Right lobe of liver (tissue), 6 donors: ENCODE measurements at regions not wholly inside any gene's neighbourhood (a gene's known extent, or its start where the extent isn't known, plus 50 kb on each side); places are given as distances from the start of the nearest gene placed in this dataset.
"Not testable (repeated sequence)": the region's sequence is repeated elsewhere in the genome, so short reads cannot be mapped to it uniquely, and the experiment has no call there.

Experiments
- ATAC-seq, 4 donors: fragments of 200-7000 bp; cut with Tn5 transposase; one replicate each; pipeline ENCODE4 v1.9.1; 2020; ENCODE audit warnings: mild to moderate bottlenecking in 4 of 4, moderate library complexity in 4 of 4
- DNase-seq, 3 donors: peaks; one replicate each; pipeline ENCODE4 v3.0.0-alpha.2; 2020
- H3K27ac ChIP-seq, 3 donors: fragments of 200-600 bp; one replicate each; pipeline ENCODE4 v1.8.0; 2022
- H3K27me3 ChIP-seq, 2 donors: fragments of 200-600 bp; one replicate each; pipeline ENCODE4 v1.8.0; 2022
- H3K36me3 ChIP-seq, 4 donors: fragments of 200-600 bp; sonication (generic) in 1 of 4; one replicate each; pipeline versions ENCODE4 v1.5.1 to v1.8.0; 2017 to 2022; ENCODE audit warnings: control low read depth in 1 of 4
- H3K4me1 ChIP-seq, 4 donors: fragments of 200-600 bp; sonication (generic) in 1 of 4; one replicate each; pipeline versions ENCODE4 v1.5.1 to v1.8.0; 2017 to 2022; ENCODE audit warnings: control low read depth in 1 of 4
- H3K4me3 ChIP-seq, 3 donors: fragments of 200-600 bp; one replicate each; pipeline ENCODE4 v1.8.0; 2022
- H3K9me3 ChIP-seq, 4 donors: fragments of 200-600 bp; sonication (generic) in 1 of 4; one replicate each; pipeline versions ENCODE4 v1.5.1 to v1.8.0; 2017 to 2022; ENCODE audit warnings: control low read depth in 1 of 4
- CTCF ChIP-seq, 4 donors: fragments of 200-600 bp in 3 of 4; fragments of 450-650 bp in 1 of 4; IDR thresholded peaks; one replicate each; pipeline versions ENCODE4 v1.5.1 to v1.8.0; 2016 to 2022; ENCODE audit warnings: antibody characterized with exemption in 4 of 4, mild to moderate bottlenecking in 2 of 4
- POLR2A ChIP-seq: fragments of 450-650 bp; IDR thresholded peaks from one replicate; pipeline ENCODE4 v1.6.1; 2017; ENCODE audit warnings: antibody characterized with exemption, mild to moderate bottlenecking
- WGBS: methylation state at CpG from one replicate; pipeline ENCODE4 v1.1.6; 2018; ENCODE audit warnings: low coverage, low lambda C conversion rate; ENCODE audit not compliant: insufficient coverage; ENCODE audit errors: missing lambda C conversion rate; 5-methylcytosine and 5-hydroxymethylcytosine counted together
- intact Hi-C, 2 donors: fragments of 100-400 bp; cut with DNase I; formaldehyde crosslinking; loops; one replicate each; pipeline versions ENCODE4 v1.11.2 to v1.14.1; 2022
- donor health status: DM: no; HTN: yes; CAD: no.
- donor health status: DM: no; HTN: no; CAD: no.
- donor health status: DM: no; HTN: no; CAD: no.
- donor health status: DM: no; HTN: yes; CAD: no.
- donor health status: DM: no; HTN: yes; CAD: no.

DNA sequence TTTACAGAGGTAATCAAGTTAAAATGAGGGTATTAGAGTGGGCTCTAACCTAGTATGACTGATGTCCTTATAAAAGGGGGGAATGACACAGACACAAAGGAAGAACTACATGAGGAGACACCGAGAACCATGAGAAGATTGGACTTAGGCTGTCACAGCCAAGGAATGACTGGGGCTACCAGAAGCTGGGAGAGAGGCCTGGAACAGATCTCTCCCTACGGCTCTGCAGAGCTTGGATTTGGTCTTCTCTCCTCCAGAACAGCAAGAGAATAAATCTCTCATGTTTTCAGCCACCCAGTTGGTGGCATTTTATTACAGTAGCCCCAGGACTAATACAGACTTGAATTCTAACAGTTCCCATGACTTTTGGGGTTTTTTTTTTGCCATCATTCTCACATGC is 110.8 kb downstream of the PSMG1 start:
- H3K27me3 ChIP-seq = no peaks in the 10 kb centered on the region
- DNase-seq (peak in 1 of 3 donors; percentile 23), ATAC-seq (no peak)
- H3K9me3 ChIP-seq = no peaks in the 10 kb centered on the region
- intact Hi-C loops = no loop called here
- H3K4me1 ChIP-seq = peaks cover 0 to 8% (median 0%) of the 10 kb centered on the region in 4 donors
- TF ChIP-seq CTCF (IDR thresholded peaks at IDR 0.05) (no peak), POLR2A (no peak)
- H3K27ac ChIP-seq = peak overlapping the region in 1 of 3 donors; percentile 13
- no peaks in the 10 kb centered on the region for H3K36me3 ChIP-seq
- WGBS = 85% methylated on average over 2 of the region's 2 CpGs
- H3K4me3 ChIP-seq = no peak overlapping the region

DNA sequence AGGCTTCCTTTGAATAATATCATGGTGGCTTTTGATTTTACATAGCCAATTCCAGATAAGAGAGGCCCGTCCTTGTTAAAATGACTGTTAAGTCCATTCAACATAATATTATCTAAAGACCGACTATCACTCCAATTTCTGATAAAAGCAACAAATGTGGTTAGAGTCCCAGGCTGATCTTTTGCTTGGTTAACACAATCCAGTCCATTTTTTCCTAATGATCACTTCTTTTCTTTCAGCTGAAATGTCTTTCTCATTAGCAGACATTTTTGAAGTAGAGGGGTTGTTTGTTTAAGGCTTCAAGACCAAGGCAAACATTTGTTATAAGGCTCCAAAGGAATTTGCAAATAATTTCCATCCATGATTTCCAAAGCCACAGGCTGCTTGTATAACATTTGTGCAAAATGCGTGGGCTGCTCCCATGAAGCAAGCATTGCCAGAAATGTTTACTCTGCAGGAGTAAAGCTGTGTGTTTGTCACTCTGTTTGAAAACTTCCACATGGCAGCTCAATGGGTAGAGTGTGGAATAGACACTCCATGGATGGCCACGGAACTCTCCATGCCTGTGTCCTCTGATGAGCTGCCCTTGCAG is 111.5 kb downstream of the PSMG1 start:
- DNase-seq = peak in 1 of 3 donors; percentile 26
- Histone ChIP-seq H3K9me3 (no peaks in the 10 kb centered on the region), H3K36me3 (no peaks in the 10 kb centered on the region), H3K4me3 (no peak overlapping the region), H3K27ac (peak overlapping the region in 1 of 3 donors; percentile 13), H3K27me3 (no peaks in the 10 kb centered on the region), H3K4me1 (peaks cover 0 to 8% (median 0%) of the 10 kb centered on the region in 4 donors)
- TF ChIP-seq CTCF (IDR thresholded peaks at IDR 0.05) (no peak), POLR2A (peak; percentile 27)
- intact Hi-C loops = no loop called here
- WGBS = 34% methylated on average over 4 of the region's 4 CpGs
- ATAC-seq = peak; percentile 13 to 87 (median 40)

GRCh38 chr21:39069856-39070255 is 113.4 kb downstream of the PSMG1 start:
- H3K27ac ChIP-seq, H3K36me3 ChIP-seq, DNase-seq, H3K4me1 ChIP-seq, H3K27me3 ChIP-seq, intact Hi-C loops, H3K9me3 ChIP-seq, H3K4me3 ChIP-seq, ATAC-seq: not testable (repeated sequence)
- 87% methylated on average over 3 of the region's 3 CpGs for WGBS

DNA sequence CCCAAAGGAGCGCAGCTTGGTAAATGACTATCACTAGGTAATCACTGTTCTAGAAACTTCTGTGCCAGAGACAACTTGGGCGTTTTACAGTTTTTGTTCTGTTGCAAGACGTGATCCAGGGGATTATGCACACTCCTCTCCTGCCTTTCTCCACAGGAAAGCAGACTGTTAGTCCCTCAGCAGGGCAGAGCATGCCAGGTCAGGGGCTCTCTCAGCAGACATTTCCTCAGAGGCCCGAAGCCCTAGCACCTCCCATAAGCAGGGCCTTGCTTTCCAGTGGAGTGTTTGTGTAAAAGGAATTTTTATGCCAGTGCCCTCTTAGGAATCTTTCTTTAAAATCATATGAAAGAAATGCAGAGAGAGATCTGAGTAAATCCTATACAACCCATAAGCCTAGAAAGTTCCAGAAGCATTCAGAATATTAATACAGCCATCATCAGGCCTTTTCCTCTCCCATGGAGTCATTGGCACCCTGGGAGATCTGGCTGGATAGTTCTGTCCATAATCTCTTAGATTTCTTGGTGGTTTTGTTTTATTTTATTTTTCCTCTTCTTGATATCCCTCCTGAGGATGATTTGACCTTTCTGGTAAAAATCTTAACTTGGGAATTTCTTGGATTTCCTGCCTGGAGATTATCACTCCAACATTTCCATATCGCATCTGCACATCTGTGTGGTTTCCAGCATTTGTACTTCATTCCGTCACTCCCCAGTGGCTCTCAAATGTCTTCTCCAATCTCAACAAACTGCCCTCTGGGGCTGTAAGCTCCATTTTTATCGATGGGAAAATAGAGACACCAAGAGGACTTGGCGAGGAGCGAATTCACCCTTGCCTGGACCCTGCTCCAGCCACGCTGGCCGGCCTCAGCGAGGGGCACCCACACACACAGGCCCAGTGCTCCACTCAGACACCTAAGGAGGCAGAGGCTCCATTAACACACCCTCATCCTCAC is 116.1 kb downstream of the PSMG1 start:
- H3K4me1 ChIP-seq = peaks cover 0 to 8% (median 0%) of the 10 kb centered on the region in 4 donors
- no peaks in the 10 kb centered on the region for H3K9me3 ChIP-seq
- no peaks in the 10 kb centered on the region for H3K27me3 ChIP-seq
- WGBS = 73% methylated on average over 8 of the region's 12 CpGs
- no peak for DNase-seq
- no peaks in the 10 kb centered on the region for H3K36me3 ChIP-seq
- no peak overlapping the region for H3K27ac ChIP-seq
- TF ChIP-seq CTCF (IDR thresholded peaks at IDR 0.05) (no peak), POLR2A (no peak)
- intact Hi-C loops = no loop called here
- ATAC-seq = peak; percentile 23 to 44 (median 38)
- H3K4me3 ChIP-seq = no peak overlapping the region

DNA sequence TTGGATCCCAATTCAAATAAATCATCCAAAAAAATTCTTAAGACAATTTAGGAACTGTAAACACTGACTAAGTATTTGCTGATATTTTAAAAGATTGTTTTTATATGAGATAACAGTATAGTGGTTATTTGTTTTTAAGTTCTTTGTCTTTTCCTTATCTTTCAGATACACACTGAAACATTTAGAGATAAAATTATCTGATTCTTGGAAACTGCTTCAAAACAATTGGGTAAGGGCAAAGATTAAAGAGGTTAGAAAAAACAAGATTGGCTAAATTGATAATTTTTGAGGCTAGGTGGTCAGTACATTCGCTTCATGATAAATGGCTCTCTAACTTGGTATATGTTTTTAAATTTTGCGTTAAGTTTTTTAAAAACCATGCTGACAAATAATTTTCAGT is 117.3 kb downstream of the PSMG1 start:
- Histone ChIP-seq H3K36me3 (no peaks in the 10 kb centered on the region), H3K27ac (no peak overlapping the region), H3K4me3 (no peak overlapping the region), H3K4me1 (no peaks in the 10 kb centered on the region), H3K9me3 (no peaks in the 10 kb centered on the region), H3K27me3 (no peaks in the 10 kb centered on the region)
- 94% methylated on average over 2 of the region's 2 CpGs for WGBS
- ATAC-seq = no peak
- no peak for DNase-seq
- intact Hi-C loops = no loop called here
- TF ChIP-seq CTCF (IDR thresholded peaks at IDR 0.05) (no peak), POLR2A (no peak)
